ENCODE measurements at regions not wholly inside any gene's neighbourhood (a gene's known extent, or its start where the extent isn't known, plus 50 kb on each side); places are given as distances from the start of the nearest gene placed in this dataset.

DNA sequence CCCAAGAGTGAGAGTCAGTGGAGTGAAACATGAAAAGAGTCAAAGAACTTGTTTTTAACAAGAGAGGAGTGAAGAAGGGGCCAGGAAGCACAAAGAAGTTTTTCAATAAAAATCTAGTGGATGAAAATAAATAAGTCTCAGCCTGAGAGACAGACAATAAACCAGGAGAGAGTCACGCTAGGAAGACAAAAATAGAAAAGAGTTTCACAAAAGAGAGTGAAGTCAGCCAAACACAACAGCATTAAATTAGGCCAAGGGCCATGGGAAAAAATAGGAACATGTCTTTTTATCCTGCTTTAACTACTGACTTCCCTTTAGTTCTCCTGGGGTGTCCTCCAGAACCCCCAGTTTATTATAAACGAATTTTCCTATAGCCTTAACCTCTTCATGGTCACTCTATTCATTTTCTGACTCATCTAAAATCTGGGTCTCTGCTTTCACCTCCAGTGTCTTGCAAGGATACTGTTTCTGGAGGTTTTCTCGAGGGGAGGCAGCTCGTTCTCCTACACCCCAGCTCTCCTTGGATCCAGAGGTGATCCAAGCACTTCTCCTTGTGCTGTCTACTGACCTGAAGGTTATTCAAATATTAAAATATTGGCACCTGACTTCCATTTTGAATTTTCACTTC lies 571.5 kb upstream of the PPP2R3A start:
- Histone ChIP-seq H3K4me1 (no peaks in the 10 kb centered on the region), H3K27ac (no peak overlapping the region), H3K36me3 (ENCODE audit: low read depth, missing control alignments) (no peaks in the 10 kb centered on the region), H3K27me3 (no peaks in the 10 kb centered on the region), H3K4me3 (no peak overlapping the region), H3K9me3 (no peaks in the 10 kb centered on the region)
- WGBS, 2 donors, result 56 to 66% methylated on average over 4 of the region's 4 CpGs
- TF ChIP-seq POLR2A (IDR thresholded peaks at IDR 0.05), result no peak
- TF ChIP-seq, protein P1, sequence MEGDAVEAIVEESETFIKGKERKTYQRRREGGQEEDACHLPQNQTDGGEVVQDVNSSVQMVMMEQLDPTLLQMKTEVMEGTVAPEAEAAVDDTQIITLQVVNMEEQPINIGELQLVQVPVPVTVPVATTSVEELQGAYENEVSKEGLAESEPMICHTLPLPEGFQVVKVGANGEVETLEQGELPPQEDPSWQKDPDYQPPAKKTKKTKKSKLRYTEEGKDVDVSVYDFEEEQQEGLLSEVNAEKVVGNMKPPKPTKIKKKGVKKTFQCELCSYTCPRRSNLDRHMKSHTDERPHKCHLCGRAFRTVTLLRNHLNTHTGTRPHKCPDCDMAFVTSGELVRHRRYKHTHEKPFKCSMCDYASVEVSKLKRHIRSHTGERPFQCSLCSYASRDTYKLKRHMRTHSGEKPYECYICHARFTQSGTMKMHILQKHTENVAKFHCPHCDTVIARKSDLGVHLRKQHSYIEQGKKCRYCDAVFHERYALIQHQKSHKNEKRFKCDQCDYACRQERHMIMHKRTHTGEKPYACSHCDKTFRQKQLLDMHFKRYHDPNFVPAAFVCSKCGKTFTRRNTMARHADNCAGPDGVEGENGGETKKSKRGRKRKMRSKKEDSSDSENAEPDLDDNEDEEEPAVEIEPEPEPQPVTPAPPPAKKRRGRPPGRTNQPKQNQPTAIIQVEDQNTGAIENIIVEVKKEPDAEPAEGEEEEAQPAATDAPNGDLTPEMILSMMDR (IDR thresholded peaks at IDR 0.05), result no peak
- no peak for DNase-seq
- intact Hi-C loops (cut with DNase I; ENCODE audit: low total_unique reads), result no loop called here

DNA sequence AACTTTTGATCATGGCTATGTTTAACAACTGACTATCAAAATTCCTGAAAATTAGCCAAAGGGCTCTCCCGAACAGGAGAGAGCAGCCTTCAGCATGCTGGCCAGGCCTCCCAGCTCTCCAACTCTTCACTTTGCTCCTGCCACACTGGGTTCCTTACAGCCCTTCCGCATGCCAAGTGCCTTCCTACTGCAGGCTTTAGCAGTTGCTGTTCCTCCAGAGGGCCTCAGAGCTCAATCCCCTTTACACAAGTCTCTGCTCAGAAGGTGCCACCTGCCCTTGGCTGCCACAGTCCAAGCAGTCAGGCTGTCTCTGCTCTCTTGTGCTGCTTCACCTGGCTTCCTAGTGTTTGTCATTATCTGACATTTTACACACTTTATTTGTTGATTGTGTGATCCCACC lies 553.1 kb upstream of the PPP2R3A start:
- no peaks in the 10 kb centered on the region for H3K27me3 ChIP-seq
- no peaks in the 10 kb centered on the region for H3K9me3 ChIP-seq
- no peak for DNase-seq
- intact Hi-C loops (cut with DNase I; ENCODE audit: low total_unique reads), result no loop called here
- no peak overlapping the region for H3K4me3 ChIP-seq
- TF ChIP-seq, protein P1 (IDR thresholded peaks at IDR 0.05), result no peak
- TF ChIP-seq POLR2A (IDR thresholded peaks at IDR 0.05), result no peak
- H3K4me1 ChIP-seq, result no peaks in the 10 kb centered on the region
- 53 to 63% methylated on average over 2 of the region's 2 CpGs for WGBS, 2 donors
- H3K27ac ChIP-seq, result no peak overlapping the region
- no peaks in the 10 kb centered on the region for H3K36me3 ChIP-seq (ENCODE audit: low read depth, missing control alignments)

DNA sequence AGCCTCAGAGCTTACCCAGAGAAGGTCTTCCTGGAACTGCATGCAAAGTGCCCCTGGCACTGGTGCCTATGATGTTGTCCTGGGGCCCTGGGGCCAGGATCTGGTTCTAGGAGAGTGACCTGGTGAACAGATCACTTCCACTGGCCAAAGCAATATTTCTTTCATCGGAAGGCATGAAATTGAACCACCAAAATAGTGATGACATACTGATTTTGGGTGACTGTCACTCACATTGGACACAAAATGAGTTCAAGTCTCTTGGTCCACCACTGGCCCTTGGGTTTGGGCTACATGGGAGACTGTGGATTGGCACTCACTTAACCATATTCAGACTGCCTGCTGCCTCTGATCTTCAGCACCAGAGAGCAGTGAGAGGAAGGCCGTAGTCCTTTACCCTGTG lies 549.3 kb upstream of the PPP2R3A start:
- no peak overlapping the region for H3K4me3 ChIP-seq
- intact Hi-C loops (cut with DNase I; ENCODE audit: low total_unique reads), result no loop called here
- no peaks in the 10 kb centered on the region for H3K9me3 ChIP-seq
- H3K27ac ChIP-seq, result no peak overlapping the region
- WGBS, 2 donors, result 97 to 100% methylated on average over 1 to 2 of the region's 2 CpGs
- H3K36me3 ChIP-seq (ENCODE audit: low read depth, missing control alignments), result no peaks in the 10 kb centered on the region
- no peaks in the 10 kb centered on the region for H3K4me1 ChIP-seq
- no peak for DNase-seq
- no peaks in the 10 kb centered on the region for H3K27me3 ChIP-seq
- no peak for TF ChIP-seq POLR2A (IDR thresholded peaks at IDR 0.05)
- TF ChIP-seq, protein P1 (IDR thresholded peaks at IDR 0.05), result no peak

DNA sequence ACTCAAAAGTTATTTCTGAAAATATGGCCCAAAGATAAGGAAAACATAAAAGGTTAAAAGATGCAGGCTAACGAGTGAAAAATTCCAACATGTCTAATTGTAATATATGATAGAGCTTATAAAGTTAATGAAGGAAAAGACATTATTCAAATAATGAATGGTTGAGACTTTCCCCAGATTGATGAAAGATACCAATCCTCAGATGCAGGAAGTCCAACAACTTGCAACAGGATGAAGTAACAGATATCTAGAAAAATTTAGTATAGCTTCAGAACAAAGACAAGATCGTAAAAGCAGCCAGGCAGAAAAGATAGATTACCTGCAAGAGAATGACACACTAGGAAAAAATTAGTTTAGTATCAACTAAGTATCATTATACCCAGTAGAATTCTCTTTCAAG lies 546.4 kb upstream of the PPP2R3A start:
- TF ChIP-seq, protein P1 (IDR thresholded peaks at IDR 0.05), result no peak
- TF ChIP-seq POLR2A (IDR thresholded peaks at IDR 0.05), result no peak
- no peaks in the 10 kb centered on the region for H3K27me3 ChIP-seq

DNA sequence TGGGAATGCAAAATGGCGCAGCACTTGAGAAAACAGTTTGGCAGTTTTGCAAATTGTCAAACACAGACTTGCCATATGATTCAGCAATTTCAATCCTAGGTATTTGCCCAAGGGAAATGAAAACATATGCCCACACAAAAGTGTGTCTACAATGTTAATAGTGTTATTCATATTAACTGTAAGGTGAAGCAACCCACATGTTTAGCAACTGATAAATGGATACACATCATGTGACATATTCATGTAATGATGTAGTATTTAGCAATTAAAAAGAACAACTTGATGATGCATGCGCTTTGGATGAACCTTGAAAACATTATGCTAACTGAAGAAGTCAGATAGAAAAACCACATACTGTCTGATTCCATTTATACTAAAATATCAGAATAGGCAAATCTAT lies 539.0 kb upstream of the PPP2R3A start:
- WGBS, 2 donors, result 88 to 89% methylated on average over 2 of the region's 2 CpGs
- Histone ChIP-seq H3K4me1 (no peaks in the 10 kb centered on the region), H3K36me3 (ENCODE audit: low read depth, missing control alignments) (no peaks in the 10 kb centered on the region), H3K27ac (no peak overlapping the region), H3K9me3 (no peaks in the 10 kb centered on the region), H3K27me3 (no peaks in the 10 kb centered on the region), H3K4me3 (no peak overlapping the region)
- TF ChIP-seq, protein P1 (IDR thresholded peaks at IDR 0.05), result no peak
- TF ChIP-seq POLR2A (IDR thresholded peaks at IDR 0.05), result no peak
- no peak for DNase-seq
- intact Hi-C loops (cut with DNase I; ENCODE audit: low total_unique reads), result no loop called here

More for the DNA sequence above, 546.4 kb upstream of the PPP2R3A start:
- 65 to 66% methylated on average over 2 of the region's 2 CpGs for WGBS, 2 donors
- Histone ChIP-seq H3K4me3 (no peak overlapping the region), H3K4me1 (no peaks in the 10 kb centered on the region), H3K9me3 (no peaks in the 10 kb centered on the region), H3K36me3 (ENCODE audit: low read depth, missing control alignments) (no peaks in the 10 kb centered on the region), H3K27ac (no peak overlapping the region)
- DNase-seq, result no peak
- intact Hi-C loops (cut with DNase I; ENCODE audit: low total_unique reads), result no loop called here
